NCI-H446 treated with DMSO at 0.1 percent for 48 hours (cell line): ENCODE measurements at regions not wholly inside any gene's neighbourhood (a gene's known extent, or its start where the extent isn't known, plus 50 kb on each side); places are given as distances from the start of the nearest gene placed in this dataset.
"Not testable (repeated sequence)": the region's sequence is repeated elsewhere in the genome, so short reads cannot be mapped to it uniquely, and the experiment has no call there.

Experiments used
- DNase-seq: peaks from one replicate; lab custom pipeline; 2025; lab: John Stamatoyannopoulos, UW

DNA sequence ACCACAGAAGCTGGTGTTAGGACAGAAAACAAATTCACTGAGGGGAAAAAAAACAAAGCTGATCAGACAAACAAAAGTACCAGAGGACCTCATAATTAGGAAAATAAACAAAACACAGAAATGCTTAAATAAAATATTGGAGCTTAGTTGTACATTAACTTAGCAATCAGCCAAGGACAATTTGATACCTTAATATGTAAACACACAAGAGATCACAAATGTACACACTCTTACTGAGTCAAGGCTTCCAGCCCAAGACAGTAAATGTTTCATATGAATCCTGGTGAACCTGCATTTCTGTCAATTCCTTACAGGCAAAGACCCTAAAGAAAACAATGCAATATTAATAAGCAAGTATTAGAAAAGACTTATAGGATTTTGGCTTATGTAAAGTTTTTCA, 62.0 kb upstream of the SPTLC3 start:
- DNase-seq, result no peak

DNA sequence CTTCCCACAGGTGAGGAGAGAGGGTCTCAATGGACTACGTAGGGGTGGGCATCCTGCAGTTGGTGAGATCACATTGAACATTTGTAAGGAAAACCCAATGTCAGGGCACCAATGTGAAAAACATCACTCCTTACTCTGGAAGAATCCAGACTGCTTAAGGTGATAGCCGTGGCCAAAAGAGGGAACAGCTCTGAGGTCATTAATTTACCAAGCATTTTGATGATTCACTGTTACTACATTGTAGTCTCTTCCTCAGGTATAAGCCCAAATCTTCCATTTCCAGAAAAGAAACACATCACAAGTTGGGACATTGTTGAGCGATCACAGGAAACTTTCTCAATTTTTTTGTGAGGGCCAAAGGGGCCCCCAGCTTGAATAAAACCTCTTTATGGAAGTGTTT, 61.1 kb upstream of the SPTLC3 start:
- no peak for DNase-seq

DNA sequence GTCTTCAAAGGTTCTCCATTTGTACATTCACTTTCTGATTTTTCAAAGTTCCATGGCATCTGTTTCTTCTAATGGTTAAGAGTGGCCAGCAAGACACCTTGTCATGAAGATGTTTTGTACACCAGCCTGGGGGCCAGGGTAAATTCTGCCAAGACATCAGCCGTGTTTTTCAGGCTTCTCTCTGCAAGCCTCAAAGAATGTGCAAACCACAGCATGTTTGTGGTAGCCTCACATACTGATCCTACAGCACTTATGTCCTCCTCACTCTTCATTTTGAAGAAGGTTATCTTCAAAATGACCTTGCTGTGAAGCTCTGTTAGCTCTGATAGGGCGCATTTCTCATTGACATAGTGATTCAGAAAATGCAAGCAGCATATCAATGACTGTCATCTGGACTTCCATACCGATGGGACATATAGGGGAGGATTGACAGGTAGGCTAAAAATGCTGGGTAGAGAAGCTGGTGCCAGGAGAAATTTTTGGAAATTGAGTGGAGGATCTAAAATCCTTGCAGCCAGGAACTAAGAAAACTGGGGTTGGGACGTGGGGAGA, 59.3 kb upstream of the SPTLC3 start:
- DNase-seq, result no peak

DNA sequence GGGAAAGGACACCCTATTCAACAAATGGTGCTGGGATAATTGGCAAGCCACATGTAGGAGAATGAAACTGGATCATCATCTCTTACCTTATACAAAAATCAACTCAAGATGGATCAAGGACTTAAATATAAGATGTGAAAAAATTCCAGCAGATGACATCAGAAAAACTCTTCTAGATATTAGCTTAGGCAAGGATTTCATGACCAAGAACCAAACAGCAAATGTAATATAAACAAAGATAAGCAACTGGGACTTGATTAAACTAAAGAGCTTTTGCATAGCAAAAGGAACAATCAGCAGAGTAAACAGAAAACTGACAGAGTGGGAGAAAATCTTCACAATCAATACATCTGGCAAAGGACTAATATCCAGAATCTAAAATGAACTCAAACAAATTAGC, 54.5 kb upstream of the SPTLC3 start:
- not testable (repeated sequence) for DNase-seq

DNA sequence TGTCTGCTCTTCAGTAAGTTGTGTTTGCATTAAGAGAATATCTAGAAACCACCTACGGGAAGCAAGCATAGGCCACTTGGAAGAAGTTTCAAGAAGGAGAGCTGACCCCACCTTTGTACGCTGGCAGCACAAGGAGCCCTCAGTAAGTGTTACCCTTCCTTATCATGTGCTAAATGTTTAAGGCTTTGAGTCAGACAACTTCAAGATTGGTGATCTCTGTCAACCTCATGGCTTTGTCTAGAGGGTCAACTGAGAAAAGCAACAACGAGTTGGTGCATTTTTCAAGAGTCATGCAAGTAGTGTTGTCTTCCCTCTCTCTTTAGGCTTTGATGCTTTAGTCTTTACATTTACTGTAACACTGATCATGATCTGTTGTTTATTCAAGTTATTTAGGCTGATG, 53.2 kb upstream of the SPTLC3 start:
- no peak for DNase-seq

DNA sequence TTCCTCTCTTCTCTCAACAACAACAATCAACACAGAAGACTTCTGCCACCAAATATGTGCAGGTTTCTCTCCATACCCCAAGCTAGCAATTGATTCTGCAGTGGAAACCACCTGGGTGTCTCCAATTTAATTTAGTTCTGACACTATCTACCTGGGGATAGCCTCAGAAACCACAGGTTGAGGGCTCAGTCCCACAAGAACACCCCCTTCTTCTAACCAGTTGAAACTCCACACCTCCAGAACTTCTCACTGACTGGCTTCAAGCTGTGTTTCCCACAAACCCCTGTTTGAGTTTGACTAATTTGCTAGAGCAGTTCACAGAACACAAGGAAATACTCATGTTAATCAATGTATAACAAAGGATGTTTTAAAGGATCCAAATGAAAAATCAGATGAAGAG, 52.5 kb upstream of the SPTLC3 start:
- no peak for DNase-seq

DNA sequence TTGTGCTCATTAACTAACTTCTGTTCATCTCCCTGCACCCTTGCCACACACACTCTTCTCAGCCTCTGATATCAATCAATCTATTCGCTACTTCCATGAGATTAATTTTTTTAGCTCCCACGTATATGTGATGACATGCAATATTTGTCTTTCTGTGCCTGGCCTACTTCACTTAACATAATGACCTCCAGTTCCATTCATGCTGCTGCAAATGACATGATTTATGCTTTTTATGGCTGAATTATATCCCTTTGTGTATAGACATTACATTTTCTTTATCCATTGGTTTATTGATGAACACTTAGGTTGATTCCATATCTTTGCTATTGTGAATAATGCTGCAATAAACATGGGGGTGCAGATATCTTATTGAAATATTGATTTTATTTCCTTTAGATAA, 50.8 kb upstream of the SPTLC3 start:
- no peak for DNase-seq
